ENCODE measurements at regions not wholly inside any gene's neighbourhood (a gene's known extent, or its start where the extent isn't known, plus 50 kb on each side); places are given as distances from the start of the nearest gene placed in this dataset.

DNA sequence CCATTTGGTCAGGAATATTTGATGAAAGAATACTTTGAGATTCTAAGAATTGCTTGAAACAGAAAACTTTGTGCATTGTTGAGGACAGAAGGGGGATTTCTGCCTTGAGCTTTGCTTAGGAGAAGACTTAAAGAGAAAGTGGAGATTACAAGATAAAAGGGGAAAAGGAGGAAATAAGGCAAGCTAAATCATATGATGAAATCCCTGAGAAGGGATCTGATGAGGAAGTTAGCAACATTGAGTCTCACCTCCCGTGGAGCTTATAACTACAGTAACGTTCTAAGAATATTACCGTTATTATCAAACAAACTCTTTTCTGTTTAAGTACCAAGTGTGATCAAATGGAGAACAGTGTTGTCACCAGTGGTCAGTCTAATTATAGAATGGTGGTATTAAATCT, 414.7 kb upstream of the NAALADL2 start:
- no peak overlapping the region for H3K27ac ChIP-seq
- H3K4me3 ChIP-seq = no peak overlapping the region
- no peak for DNase-seq (ENCODE audit: low spot score)
- TF ChIP-seq, protein P1, sequence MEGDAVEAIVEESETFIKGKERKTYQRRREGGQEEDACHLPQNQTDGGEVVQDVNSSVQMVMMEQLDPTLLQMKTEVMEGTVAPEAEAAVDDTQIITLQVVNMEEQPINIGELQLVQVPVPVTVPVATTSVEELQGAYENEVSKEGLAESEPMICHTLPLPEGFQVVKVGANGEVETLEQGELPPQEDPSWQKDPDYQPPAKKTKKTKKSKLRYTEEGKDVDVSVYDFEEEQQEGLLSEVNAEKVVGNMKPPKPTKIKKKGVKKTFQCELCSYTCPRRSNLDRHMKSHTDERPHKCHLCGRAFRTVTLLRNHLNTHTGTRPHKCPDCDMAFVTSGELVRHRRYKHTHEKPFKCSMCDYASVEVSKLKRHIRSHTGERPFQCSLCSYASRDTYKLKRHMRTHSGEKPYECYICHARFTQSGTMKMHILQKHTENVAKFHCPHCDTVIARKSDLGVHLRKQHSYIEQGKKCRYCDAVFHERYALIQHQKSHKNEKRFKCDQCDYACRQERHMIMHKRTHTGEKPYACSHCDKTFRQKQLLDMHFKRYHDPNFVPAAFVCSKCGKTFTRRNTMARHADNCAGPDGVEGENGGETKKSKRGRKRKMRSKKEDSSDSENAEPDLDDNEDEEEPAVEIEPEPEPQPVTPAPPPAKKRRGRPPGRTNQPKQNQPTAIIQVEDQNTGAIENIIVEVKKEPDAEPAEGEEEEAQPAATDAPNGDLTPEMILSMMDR (IDR thresholded peaks at IDR 0.05) = no peak

- Histone ChIP-seq H3K27ac (no peak overlapping the region), H3K4me3 (no peak overlapping the region)
- no peak for DNase-seq (ENCODE audit: low spot score)
- TF ChIP-seq, protein P1 (IDR thresholded peaks at IDR 0.05) = no peak
Measured at GRCh38 chr3:174457758-174458157, 401.4 kb upstream of the NAALADL2 start.

GRCh38 chr3:174460831-174461230, 398.3 kb upstream of the NAALADL2 start:
- TF ChIP-seq, protein P1 (IDR thresholded peaks at IDR 0.05) = no peak
- no peak for DNase-seq (ENCODE audit: low spot score)
- H3K4me3 ChIP-seq = no peak overlapping the region

DNA sequence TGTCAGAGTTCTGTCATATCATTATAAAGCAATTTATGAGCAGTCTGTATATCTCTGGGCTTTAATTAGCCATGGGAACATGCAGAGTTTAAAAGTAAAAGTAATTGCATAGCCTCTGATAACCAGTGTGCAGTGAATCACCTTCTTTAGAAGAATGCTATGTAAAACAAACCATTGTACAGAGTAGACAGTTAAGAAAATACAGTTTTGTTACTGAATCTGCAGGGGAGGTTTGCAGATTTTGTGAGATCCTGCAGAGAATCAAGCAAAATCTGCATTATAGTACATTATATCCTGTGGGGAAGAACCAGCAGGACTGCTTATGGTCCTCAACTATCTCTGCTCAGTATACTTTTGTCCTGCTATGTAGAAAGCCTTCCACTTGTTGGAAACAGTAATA, 396.2 kb upstream of the NAALADL2 start:
- H3K4me3 ChIP-seq = no peak overlapping the region
- no peak for DNase-seq (ENCODE audit: low spot score)
- H3K27ac ChIP-seq = no peak overlapping the region
- TF ChIP-seq, protein P1 (IDR thresholded peaks at IDR 0.05) = no peak

More at GRCh38 chr3:174460831-174461230, 398.3 kb upstream of the NAALADL2 start:
- H3K27ac ChIP-seq = no peak overlapping the region

- TF ChIP-seq, protein P1 (IDR thresholded peaks at IDR 0.05) = no peak
- Histone ChIP-seq H3K27ac (no peak overlapping the region), H3K4me3 (no peak overlapping the region)
- no peak for DNase-seq (ENCODE audit: low spot score)
Measured at GRCh38 chr3:174465177-174465576, 394.0 kb upstream of the NAALADL2 start.

GRCh38 chr3:174466471-174467054, 392.6 kb upstream of the NAALADL2 start:
- TF ChIP-seq, protein P1 (IDR thresholded peaks at IDR 0.05) = no peak
- no peak overlapping the region for H3K27ac ChIP-seq
- DNase-seq (ENCODE audit: low spot score) = no peak
- no peak overlapping the region for H3K4me3 ChIP-seq

- TF ChIP-seq, protein P1 (IDR thresholded peaks at IDR 0.05) = no peak
- Histone ChIP-seq H3K4me3 (no peak overlapping the region), H3K27ac (no peak overlapping the region)
- no peak for DNase-seq (ENCODE audit: low spot score)
Measured at GRCh38 chr3:174477491-174477890, 381.6 kb upstream of the NAALADL2 start.

Data from coronary artery (tissue), 2 donors.